Gastrocnemius medialis (tissue), 4 donors: ENCODE measurements at regions not wholly inside any gene's neighbourhood (a gene's known extent, or its start where the extent isn't known, plus 50 kb on each side); places are given as distances from the start of the nearest gene placed in this dataset.

ENCODE experiments used
- CTCF ChIP-seq, 5 experiments: fragments of 450-650 bp in 3 of 5; fragments of 200-600 bp in 2 of 5; sonication (generic) in 2 of 5; IDR thresholded peaks in 4 of 5; conservative IDR thresholded peaks in 1 of 5; 1 replicate in 4 of 5; 2 replicates in 1 of 5; pipeline ENCODE4 v1.5.1; 2016 to 2019; ENCODE audit warnings: antibody characterized with exemption in 5 of 5, mild to moderate bottlenecking in 3 of 5, moderate library complexity in 3 of 5
- POLR2A ChIP-seq, 2 donors: fragments of 450-650 bp; IDR thresholded peaks; one replicate each; pipeline ENCODE4 v1.6.1; 2017; ENCODE audit warnings: antibody characterized with exemption in 2 of 2, mild to moderate bottlenecking in 2 of 2, moderate library complexity in 2 of 2

DNA sequence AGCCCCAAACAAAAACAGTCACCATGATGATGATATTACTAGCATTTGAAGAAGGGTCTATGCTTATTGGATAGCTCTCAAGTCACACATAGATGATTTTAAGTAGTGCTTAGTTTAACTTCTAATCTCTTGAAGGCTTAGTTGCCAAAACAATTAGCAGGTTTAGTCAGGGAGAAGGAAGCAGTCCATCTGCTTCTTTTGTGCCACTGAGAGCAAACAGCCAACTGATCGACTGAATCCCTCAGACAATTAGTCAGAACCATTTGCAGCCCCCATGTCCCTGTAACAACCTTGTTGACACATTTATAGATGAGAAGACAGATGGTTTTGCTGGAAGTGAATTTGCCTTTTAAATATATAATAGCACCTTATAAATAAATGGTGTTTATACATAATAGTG is 585.1 kb upstream of the SUCLG2 start:
- no peak for TF ChIP-seq CTCF (IDR thresholded peaks at IDR 0.05 in 4 of 5, conservative IDR thresholded peaks at IDR 0.05 in 1 of 5)
- no peak for TF ChIP-seq POLR2A (IDR thresholded peaks at IDR 0.05)
